ENCODE measurements at regions not wholly inside any gene's neighbourhood (a gene's known extent, or its start where the extent isn't known, plus 50 kb on each side); places are given as distances from the start of the nearest gene placed in this dataset.
A peak's percentile ranks its signal among the peaks of the same experiment; 100 is the strongest.
"Not testable (repeated sequence)": the region's sequence is repeated elsewhere in the genome, so short reads cannot be mapped to it uniquely, and the experiment has no call there.

DNA sequence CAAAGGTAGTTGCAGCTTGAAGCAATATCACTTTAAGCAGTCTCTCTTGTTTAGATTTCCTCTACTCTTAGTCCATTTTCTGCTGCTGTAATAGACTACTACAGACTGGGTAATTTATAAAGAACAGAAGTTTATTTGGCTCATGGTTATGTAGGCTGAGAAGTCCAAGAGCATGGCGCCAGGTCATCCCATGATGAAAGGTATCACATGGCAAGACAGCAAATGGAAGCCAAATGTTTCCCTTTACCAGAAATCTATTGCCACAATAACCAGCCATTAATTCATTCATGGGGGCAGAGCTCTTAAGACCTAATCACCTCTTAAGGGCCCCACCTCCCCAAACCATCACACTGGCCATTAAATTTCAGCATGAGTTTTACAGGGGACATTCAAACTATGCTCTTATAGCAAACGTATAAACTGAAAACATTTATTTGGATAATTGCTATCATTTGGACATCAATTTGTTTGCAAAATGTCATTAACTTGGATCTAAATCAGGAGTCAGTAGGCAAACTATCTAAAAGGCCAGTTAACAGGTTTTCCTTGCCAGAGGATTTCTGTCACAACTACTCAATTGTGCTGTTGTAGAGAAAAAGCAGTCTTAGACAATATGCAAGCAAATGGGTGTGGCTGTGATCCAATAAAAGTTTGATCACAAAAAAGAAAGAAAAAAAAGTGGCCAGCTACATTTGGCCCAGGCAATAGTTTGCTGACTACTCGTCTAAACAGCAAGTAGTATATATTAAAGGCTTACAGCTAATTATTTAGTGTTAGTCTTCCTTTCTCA, 75.7 kb upstream of the GUCY1A1 start:
- DNase-seq = no peak

DNA sequence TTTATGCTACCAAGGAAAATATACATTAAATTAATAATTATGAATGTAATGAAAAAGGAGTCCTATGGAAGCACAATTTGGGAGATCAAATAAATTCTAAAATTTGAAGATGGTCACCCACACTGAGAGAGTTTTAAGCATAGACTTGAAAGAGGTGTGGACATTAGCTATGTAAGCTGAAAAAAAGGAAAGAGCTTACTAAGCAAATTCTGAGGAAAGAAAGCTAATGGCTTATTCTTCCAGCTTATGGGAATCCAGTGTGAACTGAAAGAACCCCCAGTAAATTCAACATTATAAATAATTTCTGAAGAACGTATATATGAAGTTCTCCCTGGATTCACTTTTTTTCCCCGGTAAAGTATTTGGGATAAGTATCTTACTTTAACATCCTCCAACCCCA, 78.2 kb upstream of the GUCY1A1 start:
- DNase-seq = no peak

GRCh38 chr4:155587766-155588165, 78.9 kb upstream of the GUCY1A1 start:
- no peak for DNase-seq

DNA sequence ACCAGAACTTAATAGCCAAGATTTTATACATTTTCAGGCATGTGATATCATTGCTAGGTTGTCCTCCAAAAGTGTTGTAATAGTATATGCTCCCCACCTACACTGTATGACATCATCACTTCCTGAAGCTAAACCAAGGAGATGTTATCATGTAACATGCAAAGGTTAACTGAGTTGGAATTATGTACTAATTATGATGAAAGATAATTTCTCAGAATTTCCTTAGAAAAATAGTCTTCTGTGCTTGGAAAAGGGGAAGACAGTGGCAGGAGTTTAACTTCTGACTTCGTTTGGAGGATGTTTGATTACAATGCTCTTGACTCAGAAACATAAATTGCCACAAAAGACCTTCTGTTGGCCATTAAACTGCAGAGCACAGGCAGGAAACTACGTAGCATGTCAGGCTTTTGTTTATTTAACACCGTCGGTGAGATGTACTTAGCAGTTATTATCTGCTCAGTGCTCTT, 83.6 kb upstream of the GUCY1A1 start:
- peak; percentile 1 to 14 for DNase-seq

DNA sequence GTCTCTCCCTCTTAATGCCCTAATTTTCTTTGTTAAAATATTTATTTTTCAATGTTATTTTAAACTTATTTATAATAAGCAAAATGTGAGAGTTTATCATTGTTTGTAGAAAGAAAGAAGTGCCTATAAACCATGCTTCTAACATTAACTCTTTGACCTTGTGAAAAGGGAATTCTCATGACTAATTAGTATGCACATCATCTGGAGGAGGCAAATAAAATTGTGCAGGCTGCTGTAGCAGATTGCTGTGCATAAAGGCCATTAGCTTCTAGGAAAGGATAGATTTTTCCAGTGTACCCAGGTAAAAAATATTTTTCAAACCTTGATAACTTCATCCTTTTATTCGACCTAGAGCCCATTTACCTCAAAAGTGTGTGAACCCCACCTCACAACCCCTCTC, 84.6 kb upstream of the GUCY1A1 start:
- DNase-seq = no peak

GRCh38 chr4:155578726-155579370, 87.8 kb upstream of the GUCY1A1 start:
- no peak for DNase-seq

DNA sequence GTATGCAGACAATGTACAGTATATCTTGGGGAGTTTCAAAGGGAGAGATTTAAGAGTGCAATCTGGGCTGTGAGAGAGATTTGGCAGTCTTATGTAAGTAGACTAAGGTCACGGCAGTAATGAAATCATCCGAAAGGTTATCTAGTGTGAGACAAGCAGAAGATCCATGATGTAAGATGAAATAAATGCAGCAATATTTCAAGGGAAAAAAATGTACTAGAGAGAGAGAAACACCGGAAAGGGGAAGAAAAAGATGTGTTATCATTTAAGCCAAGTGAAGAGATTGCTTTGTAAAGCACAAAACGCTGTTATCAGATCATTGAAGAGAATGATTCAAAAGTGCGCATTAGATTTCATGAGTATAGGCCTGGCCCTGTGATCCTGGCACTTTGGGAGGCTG, 88.4 kb upstream of the GUCY1A1 start:
- DNase-seq = no peak

DNA sequence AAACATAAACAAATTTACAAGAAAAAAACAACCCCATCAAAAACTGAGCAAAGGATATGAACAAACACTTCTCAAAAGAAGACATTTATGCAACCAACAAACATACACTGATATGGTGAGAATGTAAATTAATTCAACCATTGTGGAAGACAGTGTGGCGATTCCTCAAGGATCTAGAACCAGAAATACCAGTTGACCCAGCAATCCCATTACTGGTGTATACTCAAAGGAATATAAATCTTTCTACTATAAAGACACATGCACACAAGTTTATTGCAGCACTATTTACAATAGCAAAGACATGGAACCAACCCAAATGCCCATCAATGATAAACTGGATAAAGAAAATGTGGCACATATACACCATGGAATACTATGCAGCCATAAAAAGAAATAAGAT, 92.3 kb upstream of the GUCY1A1 start:
- DNase-seq = not testable (repeated sequence)

- DNase-seq = no peak
Observed at GRCh38 chr4:155573126-155573525, 93.5 kb upstream of the GUCY1A1 start.

- DNase-seq = no peak
Observed at GRCh38 chr4:155572106-155572703, 94.4 kb upstream of the GUCY1A1 start.

- no peak for DNase-seq
Observed at GRCh38 chr4:155571184-155571944, 95.3 kb upstream of the GUCY1A1 start.

GRCh38 chr4:155570661-155571060, 96.0 kb upstream of the GUCY1A1 start:
- DNase-seq = no peak

- DNase-seq = no peak
Observed at GRCh38 chr4:155569960-155570515, 96.6 kb upstream of the GUCY1A1 start.

GRCh38 chr4:155569471-155569870, 97.2 kb upstream of the GUCY1A1 start:
- DNase-seq = no peak

GRCh38 chr4:155568641-155569220, 97.9 kb upstream of the GUCY1A1 start:
- DNase-seq = no peak

DNA sequence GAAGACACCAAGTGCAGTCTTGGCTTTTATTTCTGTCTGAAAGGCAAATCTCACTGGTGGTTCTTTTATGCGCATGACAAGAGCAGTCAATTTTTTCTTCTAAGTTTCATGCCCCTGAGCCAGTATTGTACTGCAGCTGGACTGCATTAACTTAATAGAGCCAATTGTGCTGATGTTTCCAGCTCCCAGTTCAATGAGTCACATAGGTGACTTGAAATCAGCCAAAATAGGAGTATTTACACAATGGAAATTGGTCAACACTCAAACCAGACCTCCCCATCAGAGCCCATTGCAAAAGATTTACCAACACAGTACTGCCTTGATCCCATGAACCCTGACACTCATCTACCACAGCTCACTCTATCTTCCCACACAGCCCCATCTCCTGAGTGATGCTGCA, 100.3 kb upstream of the GUCY1A1 start:
- no peak for DNase-seq

DNA sequence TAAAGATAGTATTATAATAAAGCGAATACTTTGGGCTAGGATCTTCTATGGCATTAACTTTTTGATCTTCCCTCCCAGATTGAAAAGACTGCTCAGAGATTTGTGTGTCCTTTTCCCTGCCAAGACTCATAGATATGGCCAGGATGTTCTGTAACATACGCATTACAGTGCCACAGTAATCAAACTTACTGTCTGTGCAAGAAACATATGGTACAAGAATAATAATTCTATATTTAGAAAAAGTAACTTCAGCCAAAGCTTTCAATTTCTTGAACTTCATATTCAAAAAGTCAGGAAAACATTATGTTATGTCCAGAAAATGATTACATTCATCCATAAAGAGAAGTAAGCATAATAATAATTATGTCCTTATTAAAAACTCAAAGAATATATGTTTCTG, 100.9 kb upstream of the GUCY1A1 start:
- no peak for DNase-seq

- no peak for DNase-seq
Observed at GRCh38 chr4:155565330-155565729, 101.3 kb upstream of the GUCY1A1 start.

GRCh38 chr4:155564880-155565279, 101.8 kb upstream of the GUCY1A1 start:
- no peak for DNase-seq

DNA sequence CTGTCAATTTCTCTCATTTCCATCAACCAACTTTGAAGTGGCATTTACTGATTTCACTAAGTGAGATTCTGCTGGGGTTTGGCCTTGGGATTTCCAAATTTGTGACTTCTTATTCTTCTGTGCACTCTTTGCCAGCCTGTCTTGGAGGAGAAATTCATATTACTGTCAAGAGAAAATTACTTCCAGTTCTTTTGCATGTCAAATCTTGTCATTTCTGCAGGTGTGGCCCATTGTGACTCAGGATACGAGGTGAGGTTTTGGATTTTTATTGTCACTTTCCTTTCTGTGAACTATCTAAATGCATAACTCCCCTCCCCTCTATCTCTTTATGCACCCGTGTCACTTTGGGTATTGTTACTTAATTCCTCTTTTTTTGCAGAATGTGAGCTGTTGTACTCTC, 102.6 kb upstream of the GUCY1A1 start:
- no peak for DNase-seq

DNA sequence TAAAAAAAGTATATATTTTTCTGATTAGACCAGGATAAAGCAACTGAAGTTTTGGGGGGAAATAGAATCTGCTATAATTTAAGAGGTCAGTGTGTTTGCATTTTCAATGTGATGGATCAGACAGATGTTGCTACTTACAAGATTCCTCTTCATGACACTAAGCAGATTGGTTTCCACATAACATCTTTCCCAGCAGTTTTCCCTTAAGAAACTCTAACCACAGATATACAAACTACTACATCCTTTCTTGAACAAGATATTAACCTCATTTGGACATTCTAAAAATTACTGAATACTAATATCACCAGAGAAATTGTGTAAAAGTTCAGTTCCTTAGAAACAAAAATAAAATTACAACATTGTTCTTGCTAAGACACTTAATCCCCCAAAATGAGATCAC, 106.7 kb upstream of the GUCY1A1 start:
- DNase-seq = no peak

GRCh38 chr4:155552180-155552579, 114.5 kb upstream of the GUCY1A1 start:
- no peak for DNase-seq

DNA sequence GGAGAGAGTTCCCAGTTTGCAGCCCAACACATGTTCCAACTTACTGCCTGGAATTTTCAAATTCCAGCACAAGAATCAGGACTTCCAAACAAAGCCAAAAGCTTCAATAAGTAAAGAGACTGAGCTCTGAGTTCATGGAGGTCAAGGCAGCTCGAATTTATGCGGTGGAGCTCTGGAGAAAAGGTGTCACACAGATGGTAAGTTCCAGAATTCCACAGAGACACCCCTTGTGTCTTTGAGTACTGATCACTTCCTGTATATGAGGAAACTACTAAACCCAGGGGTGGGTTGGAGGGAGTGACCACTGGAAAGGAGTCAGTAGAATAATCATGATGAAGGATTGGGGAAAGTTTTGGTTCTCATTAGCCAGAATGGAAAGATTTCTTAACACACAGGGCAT, 118.5 kb upstream of the GUCY1A1 start:
- no peak for DNase-seq
